HG02588 (cell line): ENCODE measurements at regions not wholly inside any gene's neighbourhood (a gene's known extent, or its start where the extent isn't known, plus 50 kb on each side); places are given as distances from the start of the nearest gene placed in this dataset.

ENCODE experiments used
- ATAC-seq: cut with Tn5 transposase; IDR thresholded peaks from one replicate; pipeline ENCODE4 v1.9.1; 2021; ENCODE audit warnings: mild to moderate bottlenecking, moderate library complexity; ENCODE audit not compliant: unreplicated experiment

- ATAC-seq: no peak
Measured at GRCh38 chr11:28726432-28726831, 618.2 kb downstream of the METTL15 start.

DNA sequence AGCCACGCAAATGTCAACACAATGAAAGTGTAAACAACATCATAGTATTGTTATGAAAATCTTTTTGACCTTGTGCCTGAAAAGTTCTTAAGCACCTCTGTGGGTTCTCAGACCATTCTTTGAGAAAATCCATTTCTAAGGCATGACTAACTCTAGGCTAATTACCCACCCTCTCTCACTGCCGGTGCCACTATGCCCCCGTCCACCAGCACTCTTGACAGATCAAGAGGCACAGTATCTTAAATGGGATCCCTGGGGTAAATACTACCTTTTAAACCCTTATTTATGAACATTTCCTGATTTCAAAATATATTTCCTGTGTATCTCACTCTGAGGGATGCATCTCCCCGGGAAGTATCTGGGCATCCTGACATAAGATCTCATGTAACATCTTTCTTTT is 607.5 kb downstream of the METTL15 start:
- no peak for ATAC-seq

DNA sequence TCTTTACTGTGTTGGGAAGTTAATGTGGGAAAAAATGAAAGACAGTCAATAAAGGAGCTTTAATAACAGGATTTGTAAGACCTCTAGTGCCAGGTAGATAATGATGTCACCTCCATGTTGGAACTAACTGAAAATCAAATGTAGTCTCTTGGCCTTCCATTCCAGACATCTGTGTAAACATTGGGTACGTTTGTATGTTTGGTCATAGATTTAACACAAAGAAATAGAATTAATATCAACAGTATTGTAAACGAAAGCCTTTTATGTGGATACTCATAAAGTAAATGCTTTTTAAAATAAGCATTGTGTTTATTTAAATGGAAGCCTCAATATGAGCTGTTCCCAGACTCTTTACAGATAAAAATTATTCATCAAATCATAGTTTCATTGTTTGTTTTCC is 605.7 kb downstream of the METTL15 start:
- no peak for ATAC-seq

DNA sequence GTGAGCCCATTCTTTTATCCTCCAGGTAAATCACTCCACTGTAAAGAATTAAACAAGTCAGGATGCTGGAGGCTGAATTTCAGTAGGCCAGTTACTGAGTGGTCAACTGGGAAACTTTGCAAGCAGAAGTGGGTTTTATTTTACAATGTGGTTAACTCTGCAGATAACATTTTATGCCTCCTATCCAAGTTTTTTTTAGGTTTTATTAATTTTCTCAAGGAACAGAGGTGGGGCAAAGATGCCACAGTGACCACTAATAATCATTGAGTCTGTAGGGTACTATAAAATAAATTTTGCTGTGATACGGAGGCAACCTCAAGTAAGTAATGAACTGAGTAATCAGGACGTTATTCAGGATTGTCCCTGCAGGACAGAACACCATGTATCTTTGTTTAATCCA is 599.9 kb downstream of the METTL15 start:
- no peak for ATAC-seq

- no peak for ATAC-seq
Measured at GRCh38 chr11:28704801-28705200, 596.6 kb downstream of the METTL15 start.

- ATAC-seq: no peak
Measured at GRCh38 chr11:28703371-28703770, 595.2 kb downstream of the METTL15 start.

- no peak for ATAC-seq
Measured at GRCh38 chr11:28702871-28703270, 594.7 kb downstream of the METTL15 start.

GRCh38 chr11:28702450-28702790 is 594.2 kb downstream of the METTL15 start:
- ATAC-seq: no peak

GRCh38 chr11:28701760-28702449 is 593.7 kb downstream of the METTL15 start:
- no peak for ATAC-seq

- no peak for ATAC-seq
Measured at GRCh38 chr11:28699701-28700100, 591.5 kb downstream of the METTL15 start.

GRCh38 chr11:28697920-28698827 is 590.0 kb downstream of the METTL15 start:
- ATAC-seq: no peak

DNA sequence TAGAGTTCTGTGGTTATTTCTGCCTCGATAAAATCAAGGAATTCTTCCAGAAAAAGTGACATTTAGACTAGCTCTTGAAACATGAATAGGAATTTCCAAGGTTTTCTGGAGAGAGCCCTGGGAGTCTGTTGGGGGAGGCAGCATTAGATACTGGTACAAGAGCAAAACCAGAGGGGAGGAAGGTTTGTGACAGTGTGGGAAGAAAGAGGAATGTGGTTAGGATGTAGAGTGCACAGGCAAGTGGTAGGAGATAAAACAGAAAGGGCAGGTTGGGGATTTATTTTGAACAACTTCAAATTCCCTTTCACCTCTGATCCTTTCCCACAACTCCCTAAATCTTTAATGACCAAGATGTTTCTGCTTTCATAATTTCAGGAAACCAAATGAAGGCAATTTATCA is 588.4 kb downstream of the METTL15 start:
- no peak for ATAC-seq

DNA sequence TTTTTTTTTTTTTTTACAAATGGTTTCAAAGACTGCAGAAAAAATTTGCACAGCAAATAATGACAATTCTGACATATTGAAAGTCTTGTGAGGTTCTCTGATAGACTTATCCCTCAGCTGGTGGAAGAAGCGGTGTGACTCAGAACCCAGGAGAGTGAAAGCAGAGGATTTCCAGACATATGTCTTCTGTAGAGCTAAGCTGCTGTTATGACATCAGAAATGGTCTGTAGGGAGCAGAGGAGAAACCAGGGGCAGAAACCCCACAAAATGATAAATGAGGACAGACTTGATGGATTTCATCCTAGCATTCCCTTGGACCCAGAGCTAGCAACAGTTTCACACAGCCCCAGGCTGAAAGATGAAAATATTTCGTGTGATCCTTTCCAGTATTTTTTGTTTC is 582.6 kb downstream of the METTL15 start:
- no peak for ATAC-seq

DNA sequence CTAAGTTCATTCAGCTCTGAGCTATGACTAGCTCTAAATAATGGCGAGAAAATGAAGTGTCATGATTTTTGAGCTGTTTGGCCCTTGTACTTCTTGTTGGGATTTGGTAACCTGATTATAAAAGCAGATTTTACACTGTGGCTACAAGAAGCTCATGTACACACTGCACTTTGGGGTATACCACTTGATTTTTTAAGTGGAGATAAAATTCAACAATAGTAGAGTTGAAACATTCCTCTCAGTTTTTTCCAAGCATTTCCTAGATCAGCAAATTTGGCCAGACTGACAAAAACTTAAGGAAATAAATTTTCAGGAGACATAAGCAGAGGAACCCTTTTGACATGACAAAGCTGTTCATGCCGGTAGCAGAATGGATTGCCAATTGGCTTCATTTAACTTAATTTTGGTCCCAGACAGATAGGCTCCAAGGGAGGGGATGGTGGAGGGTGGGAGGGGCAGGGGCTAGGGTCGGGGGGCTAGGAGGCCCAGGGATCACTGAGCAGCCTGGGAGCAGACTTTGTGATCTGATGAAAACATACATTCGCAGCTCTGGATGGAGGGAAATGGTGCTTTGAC is 575.9 kb downstream of the METTL15 start:
- no peak for ATAC-seq

- no peak for ATAC-seq
Measured at GRCh38 chr11:28679795-28680468, 571.7 kb downstream of the METTL15 start.

DNA sequence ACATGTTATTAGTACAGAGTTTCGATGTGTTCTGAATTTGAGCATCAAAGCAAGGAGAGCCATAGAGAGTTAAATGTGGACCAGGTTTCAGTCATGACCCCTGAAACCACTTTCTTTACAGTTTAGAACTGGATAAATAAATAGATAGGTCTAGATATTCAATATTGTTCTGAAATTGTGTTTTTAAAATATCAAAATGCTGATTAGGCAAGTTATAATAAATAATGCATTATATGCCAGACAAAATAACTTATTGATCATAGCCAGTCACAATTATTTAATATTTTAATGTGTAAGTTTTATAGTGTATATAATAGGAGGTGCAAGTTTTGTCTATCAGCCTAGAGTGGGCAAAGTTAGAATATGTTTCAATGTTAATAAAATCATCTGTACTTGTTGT is 569.5 kb downstream of the METTL15 start:
- ATAC-seq: no peak

- ATAC-seq: no peak
Measured at GRCh38 chr11:28675183-28675582, 567.0 kb downstream of the METTL15 start.

- no peak for ATAC-seq
Measured at GRCh38 chr11:28674433-28675103, 566.4 kb downstream of the METTL15 start.

DNA sequence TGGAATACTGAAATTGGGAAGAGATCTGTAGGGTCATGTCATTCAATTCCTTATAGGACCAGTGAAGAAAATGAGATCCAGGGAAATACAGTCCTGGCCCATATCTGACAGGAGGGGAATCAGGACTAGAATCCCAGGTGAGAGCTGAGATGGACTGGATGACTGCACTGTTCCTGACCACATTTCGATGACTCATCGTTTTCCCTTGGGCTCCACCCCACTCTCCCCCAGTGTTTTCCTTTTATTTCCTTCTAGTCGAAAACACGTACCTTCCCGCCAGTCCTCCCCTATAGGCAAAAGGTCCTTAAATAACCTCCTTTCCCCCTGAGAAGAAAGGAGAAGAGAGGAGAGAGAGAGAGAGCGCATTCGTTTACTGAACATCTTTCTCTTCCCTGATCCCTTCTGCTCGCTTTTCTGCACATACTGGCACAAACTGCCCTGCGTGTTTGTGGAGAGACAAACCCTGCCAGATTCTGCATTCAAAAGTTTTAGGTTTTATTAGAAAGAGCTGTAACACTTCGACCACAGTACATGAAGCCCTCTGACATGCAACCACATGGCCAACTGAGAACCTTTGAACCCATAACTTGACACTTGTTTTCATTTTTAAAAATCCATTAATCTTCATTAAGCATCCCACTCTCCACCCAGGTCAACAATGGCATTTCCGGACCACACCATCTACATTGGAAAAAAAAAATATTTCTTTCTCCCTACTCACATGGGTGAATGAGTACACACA is 565.7 kb downstream of the METTL15 start:
- no peak for ATAC-seq

DNA sequence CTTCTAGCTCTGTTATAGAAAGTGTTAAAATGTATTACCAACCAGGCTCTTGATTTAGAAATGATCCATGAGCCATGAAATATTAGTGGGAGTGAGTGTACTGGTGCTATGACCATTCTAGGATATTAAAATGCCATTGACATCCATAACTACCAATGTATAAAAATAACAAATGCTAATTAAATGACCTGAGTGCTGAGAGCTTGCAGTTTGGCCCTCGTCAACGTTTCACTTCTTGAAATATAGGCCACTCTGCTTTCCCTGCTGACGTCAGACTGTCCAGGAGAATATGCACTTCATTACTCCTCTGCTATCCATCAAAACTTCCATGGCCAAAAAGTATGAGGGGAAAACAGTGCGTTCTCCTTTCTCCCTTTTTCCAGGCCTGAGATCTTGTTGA is 563.1 kb downstream of the METTL15 start:
- ATAC-seq: no peak
